T-cell (primary cell): ENCODE measurements at regions not wholly inside any gene's neighbourhood (a gene's known extent, or its start where the extent isn't known, plus 50 kb on each side); places are given as distances from the start of the nearest gene placed in this dataset.

ENCODE experiments used
- ATAC-seq, 4 experiments: fragments of 200-7000 bp in 3 of 4; fragments of 150-1000 bp in 1 of 4; cut with Tn5 transposase; replicated peaks in 1 of 4; 1 replicate in 3 of 4; 2 replicates in 1 of 4; pipeline ENCODE4 v1.10.0; 2021; ENCODE audit warnings: moderate library complexity in 3 of 4, mild to moderate bottlenecking in 2 of 4, moderate number of reproducible peaks in 1 of 4
- CTCF ChIA-PET, 2 donors: fragments of 300-600 bp; sonication (Branson Sonifier 250); formaldehyde crosslinking; loops; one replicate each; lab custom pipeline; 2022; ENCODE audit warnings: antibody characterized with exemption in 2 of 2; lab: Charles Lee
- POLR2A ChIA-PET, 2 donors: fragments of 300-600 bp; sonication (Branson Sonifier 250); formaldehyde crosslinking; loops; one replicate each; lab custom pipeline; 2022; ENCODE audit warnings: antibody characterized with exemption in 2 of 2; lab: Charles Lee
- DNase-seq, 35 experiments: peaks; one replicate each; pipeline versions ENCODE4 v3.0.0 to v3.0.0-alpha.2; 2013 to 2023
- H3K27ac ChIP-seq: one replicate; pipeline ENCODE4 v1.5.1; 2013; ENCODE audit warnings: low read length
- H3K27me3 ChIP-seq, 2 experiments: replicated peaks in 1 of 2; 1 replicate in 1 of 2; 2 replicates in 1 of 2; pipeline versions ENCODE4 v1.6.1 to v1.7.0; 2013; ENCODE audit warnings: low read length in 1 of 2, mixed read lengths in 1 of 2; ENCODE audit not compliant: control insufficient read depth in 2 of 2, insufficient read depth in 2 of 2; ENCODE audit errors: extremely low read depth in 1 of 2
- H3K36me3 ChIP-seq, 2 donors: 1 replicate in 1 of 2; 2 replicates in 1 of 2; pipeline versions ENCODE4 v1.6.1 to v1.7.0; 2013; ENCODE audit warnings: low read length in 1 of 2; ENCODE audit not compliant: control insufficient read depth in 2 of 2, insufficient read depth in 1 of 2; ENCODE audit errors: extremely low read depth in 1 of 2
- H3K4me1 ChIP-seq, 2 experiments: 1 replicate in 1 of 2; 2 replicates in 1 of 2; pipeline versions ENCODE4 v1.6.1 to v1.7.0; 2013; ENCODE audit warnings: low read length in 2 of 2, mixed read lengths in 1 of 2; ENCODE audit not compliant: insufficient read depth in 2 of 2, control insufficient read depth in 1 of 2; ENCODE audit errors: extremely low read depth in 1 of 2
- H3K4me3 ChIP-seq, 2 donors: 1 replicate in 1 of 2; 2 replicates in 1 of 2; pipeline versions ENCODE4 v1.5.1 to v1.7.0; 2013; ENCODE audit warnings: mild to moderate bottlenecking in 2 of 2, low read length in 1 of 2, moderate library complexity in 1 of 2; ENCODE audit not compliant: control insufficient read depth in 1 of 2; ENCODE audit errors: extremely low read depth in 1 of 2
- H3K9me3 ChIP-seq: 2 replicates; pipeline ENCODE4 v1.7.0; 2013
- H3K27ac Mint-ChIP-seq, 2 donors: one replicate each; pipeline ENCODE4 v1.8.0; 2020 to 2021; ENCODE audit warnings: mild to moderate bottlenecking in 2 of 2, mixed read lengths in 2 of 2
- H3K27me3 Mint-ChIP-seq, 2 donors: one replicate each; pipeline ENCODE4 v1.8.0; 2021 to 2022; ENCODE audit warnings: mixed read lengths in 2 of 2
- H3K36me3 Mint-ChIP-seq: one replicate; pipeline ENCODE4 v1.8.0; 2021; ENCODE audit warnings: mixed read lengths
- H3K4me1 Mint-ChIP-seq, 3 donors: one replicate each; pipeline ENCODE4 v1.8.0; 2020 to 2022; ENCODE audit warnings: mixed read lengths in 3 of 3, mild to moderate bottlenecking in 1 of 3
- H3K4me3 Mint-ChIP-seq, 3 donors: one replicate each; pipeline ENCODE4 v1.8.0; 2020 to 2022; ENCODE audit warnings: mild to moderate bottlenecking in 3 of 3, mixed read lengths in 3 of 3, moderate library complexity in 3 of 3
- H3K9me3 Mint-ChIP-seq, 3 donors: one replicate each; pipeline ENCODE4 v1.8.0; 2020 to 2022; ENCODE audit warnings: mixed read lengths in 3 of 3
- WGBS: methylation state at CpG from one replicate; pipeline ENCODE4 v1.1.5; 2013; ENCODE audit warnings: missing lambda C conversion rate; ENCODE audit not compliant: insufficient coverage; 5-methylcytosine and 5-hydroxymethylcytosine counted together

DNA sequence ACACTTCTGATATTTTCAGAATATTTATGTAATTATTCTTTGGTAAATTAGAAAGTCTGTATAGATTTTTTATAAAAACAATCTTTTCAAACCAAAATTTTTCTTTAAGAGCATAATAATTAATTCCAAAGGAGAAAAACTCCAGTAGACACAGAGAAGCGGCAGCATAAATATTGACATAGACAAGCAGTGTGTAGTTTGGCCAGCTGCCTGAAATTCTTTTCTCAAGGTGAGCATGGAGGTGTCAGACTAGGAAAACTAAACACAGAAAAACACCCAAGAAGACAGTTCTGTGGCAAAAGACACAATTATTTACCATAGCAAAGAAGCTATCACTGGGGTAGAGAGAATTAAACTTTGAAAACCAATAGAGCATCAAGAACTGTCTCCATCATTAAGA lies 82.4 kb downstream of the KLF6 start:
- POLR2A ChIA-PET = no interaction called here
- no CpG with 5 or more reads among the region's 1 CpG for WGBS
- CTCF ChIA-PET = no interaction called here

GRCh38 chr10:3702056-3702546 lies 82.9 kb downstream of the KLF6 start:
- ATAC-seq (no peak), DNase-seq (no peak)
- Mint-ChIP-seq H3K9me3 (no peaks in the 10 kb centered on the region), H3K4me1 (no peaks in the 10 kb centered on the region), H3K27me3 (no peaks in the 10 kb centered on the region), H3K4me3 (no peak overlapping the region), H3K27ac (no peak overlapping the region), H3K36me3 (no peaks in the 10 kb centered on the region)
- Histone ChIP-seq H3K27me3 (peaks cover 0 to 3% of the 10 kb centered on the region in 2 experiments), H3K4me1 (no peaks in the 10 kb centered on the region), H3K4me3 (no peak overlapping the region), H3K27ac (no peak overlapping the region), H3K36me3 (no peaks in the 10 kb centered on the region), H3K9me3 (no peaks in the 10 kb centered on the region)
- CTCF ChIA-PET = no interaction called here
- POLR2A ChIA-PET = no interaction called here
- 89% methylated on average over 5 of the region's 11 CpGs for WGBS

More for the DNA sequence above, 82.4 kb downstream of the KLF6 start:
- Mint-ChIP-seq H3K4me1 (no peaks in the 10 kb centered on the region), H3K4me3 (no peak overlapping the region), H3K9me3 (no peaks in the 10 kb centered on the region), H3K36me3 (no peaks in the 10 kb centered on the region), H3K27ac (no peak overlapping the region), H3K27me3 (no peaks in the 10 kb centered on the region)
- no peak for ATAC-seq
- H3K27me3 ChIP-seq = peaks cover 0 to 3% of the 10 kb centered on the region in 2 experiments
- no peak for DNase-seq
- no peak overlapping the region for H3K4me3 ChIP-seq
- H3K36me3 ChIP-seq = no peaks in the 10 kb centered on the region
- no peak overlapping the region for H3K27ac ChIP-seq
- no peaks in the 10 kb centered on the region for H3K4me1 ChIP-seq
- no peaks in the 10 kb centered on the region for H3K9me3 ChIP-seq

- Histone ChIP-seq H3K4me1 (no peaks in the 10 kb centered on the region), H3K27me3 (peaks cover 0 to 3% of the 10 kb centered on the region in 2 experiments), H3K9me3 (no peaks in the 10 kb centered on the region), H3K4me3 (no peak overlapping the region), H3K36me3 (no peaks in the 10 kb centered on the region), H3K27ac (no peak overlapping the region)
- Mint-ChIP-seq H3K9me3 (no peaks in the 10 kb centered on the region), H3K4me3 (no peak overlapping the region), H3K36me3 (no peaks in the 10 kb centered on the region), H3K4me1 (no peaks in the 10 kb centered on the region), H3K27me3 (no peaks in the 10 kb centered on the region), H3K27ac (no peak overlapping the region)
- ATAC-seq (no peak), DNase-seq (no peak)
- WGBS = no CpG with 5 or more reads among the region's 1 CpG
- ChIA-PET POLR2A (no interaction called here), CTCF (interaction anchor here in 1 of 2 donors (1.2 kb wide), 1 partner anchor 10 kb away, joined by 3 read pairs; no protein-coding TSS in a partner anchor)
Observed at GRCh38 chr10:3701491-3701890, 83.5 kb downstream of the KLF6 start.

DNA sequence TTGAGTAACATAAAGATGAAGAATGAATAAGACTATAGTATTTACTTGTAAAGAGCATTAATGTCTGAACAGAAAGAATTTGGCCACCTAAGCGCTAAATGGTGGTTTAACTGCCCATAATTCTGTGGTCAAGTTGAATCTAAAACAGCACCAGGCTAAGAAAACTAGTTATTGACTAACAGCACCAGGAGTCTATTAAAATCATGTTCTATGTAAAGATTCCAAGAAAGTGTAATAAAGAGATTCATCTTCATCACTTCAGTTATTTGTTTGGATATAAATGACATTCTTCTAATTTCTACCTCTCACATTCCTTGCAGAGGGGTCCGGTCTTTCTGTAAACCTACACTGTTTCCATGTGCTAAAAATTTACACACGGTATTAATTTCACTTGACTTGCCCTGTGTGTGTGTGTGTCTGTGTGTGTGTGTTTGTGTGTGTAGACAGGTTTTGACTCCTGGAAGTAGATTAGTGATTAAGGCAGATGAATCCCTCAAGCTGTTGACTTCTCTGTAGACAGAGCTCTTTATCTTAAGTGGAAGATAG lies 84.4 kb downstream of the KLF6 start:
- Histone ChIP-seq H3K9me3 (no peaks in the 10 kb centered on the region), H3K36me3 (no peaks in the 10 kb centered on the region), H3K27ac (no peak overlapping the region), H3K4me3 (no peak overlapping the region), H3K27me3 (peaks cover 0 to 3% of the 10 kb centered on the region in 2 experiments), H3K4me1 (no peaks in the 10 kb centered on the region)
- Mint-ChIP-seq H3K36me3 (no peaks in the 10 kb centered on the region), H3K27ac (no peak overlapping the region), H3K4me1 (no peaks in the 10 kb centered on the region), H3K9me3 (no peaks in the 10 kb centered on the region), H3K4me3 (no peak overlapping the region), H3K27me3 (no peaks in the 10 kb centered on the region)
- ATAC-seq (no peak), DNase-seq (no peak)
- ChIA-PET CTCF (interaction anchor here in 1 of 2 donors (1.2 kb wide), 1 partner anchor 11 kb away, joined by 3 read pairs; no protein-coding TSS in a partner anchor), POLR2A (no interaction called here)
- WGBS = no CpG with 5 or more reads among the region's 3 CpGs

GRCh38 chr10:3699916-3700315 lies 85.1 kb downstream of the KLF6 start:
- no peak overlapping the region for H3K27ac ChIP-seq
- Mint-ChIP-seq H3K4me3 (no peak overlapping the region), H3K36me3 (no peaks in the 10 kb centered on the region), H3K4me1 (no peaks in the 10 kb centered on the region), H3K27ac (no peak overlapping the region), H3K9me3 (no peaks in the 10 kb centered on the region), H3K27me3 (no peaks in the 10 kb centered on the region)
- WGBS = 96% methylated on average over 4 of the region's 5 CpGs
- no peak for ATAC-seq
- CTCF ChIA-PET = interaction anchor here in 1 of 2 donors (0.6 kb wide), 1 partner anchor 1071 kb away, joined by 5 read pairs; no protein-coding TSS in a partner anchor
- H3K9me3 ChIP-seq = no peaks in the 10 kb centered on the region
- H3K27me3 ChIP-seq = peaks cover 0 to 3% of the 10 kb centered on the region in 2 experiments
- no peak overlapping the region for H3K4me3 ChIP-seq
- DNase-seq = no peak
- H3K36me3 ChIP-seq = no peaks in the 10 kb centered on the region
- POLR2A ChIA-PET = no interaction called here
- H3K4me1 ChIP-seq = no peaks in the 10 kb centered on the region

DNA sequence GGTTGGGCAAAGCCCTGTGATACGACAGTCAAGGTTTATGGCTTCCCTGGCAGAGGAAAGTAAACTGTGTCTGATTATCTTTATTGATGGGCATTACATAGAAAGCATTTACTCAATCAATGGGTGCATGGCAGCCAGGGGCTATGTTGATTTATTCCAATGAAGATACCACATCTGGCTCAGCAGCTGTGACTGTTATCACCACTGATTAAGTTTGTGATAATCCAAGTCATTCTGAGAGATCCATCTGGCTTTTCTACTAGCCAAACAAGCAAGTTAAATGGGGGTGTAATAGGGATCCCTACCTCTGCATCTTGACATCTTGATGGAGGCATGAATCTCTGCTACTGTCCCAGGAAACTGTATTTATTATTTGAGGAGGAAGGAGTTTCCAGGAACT lies 86.7 kb downstream of the KLF6 start:
- H3K9me3 Mint-ChIP-seq = no peaks in the 10 kb centered on the region
- no peak overlapping the region for H3K27ac ChIP-seq
- ATAC-seq (no peak), DNase-seq (no peak)
- H3K4me1 Mint-ChIP-seq = no peaks in the 10 kb centered on the region
- H3K4me3 Mint-ChIP-seq = no peak overlapping the region
- ChIA-PET CTCF (no interaction called here), POLR2A (no interaction called here)
- H3K4me1 ChIP-seq = no peaks in the 10 kb centered on the region
- no peak overlapping the region for H3K4me3 ChIP-seq
- H3K36me3 ChIP-seq = no peaks in the 10 kb centered on the region
- H3K27ac Mint-ChIP-seq = no peak overlapping the region
- no peaks in the 10 kb centered on the region for H3K27me3 Mint-ChIP-seq
- WGBS = no CpG with 5 or more reads among the region's 1 CpG
- H3K9me3 ChIP-seq = no peaks in the 10 kb centered on the region
- H3K27me3 ChIP-seq = peaks cover 0 to 3% of the 10 kb centered on the region in 2 experiments
- H3K36me3 Mint-ChIP-seq = no peaks in the 10 kb centered on the region
